ENCODE measurements at regions not wholly inside any gene's neighbourhood (a gene's known extent, or its start where the extent isn't known, plus 50 kb on each side); places are given as distances from the start of the nearest gene placed in this dataset.

- Histone ChIP-seq H3K27me3 (ENCODE audit: insufficient read depth, low read depth, severe bottlenecking) (no peaks in the 10 kb centered on the region), H3K4me3 (ENCODE audit: low read depth, low read length) (no peak overlapping the region), H3K9me3 (ENCODE audit: severe bottlenecking) (no peaks in the 10 kb centered on the region), H3K27ac (no peak overlapping the region), H3K36me3 (no peaks in the 10 kb centered on the region)
- no peak for DNase-seq
- TF ChIP-seq CTCF (IDR thresholded peaks at IDR 0.05; ENCODE audit: low read depth, low read length), result no peak
These were observed 162.5 kb downstream of the SH3BP4 start for GRCh38 chr2:235114286-235114685.

GRCh38 chr2:235115521-235115920, 163.7 kb downstream of the SH3BP4 start:
- H3K9me3 ChIP-seq (ENCODE audit: severe bottlenecking), result no peaks in the 10 kb centered on the region
- DNase-seq, result no peak
- no peak overlapping the region for H3K4me3 ChIP-seq (ENCODE audit: low read depth, low read length)
- no peaks in the 10 kb centered on the region for H3K27me3 ChIP-seq (ENCODE audit: insufficient read depth, low read depth, severe bottlenecking)
- TF ChIP-seq CTCF (IDR thresholded peaks at IDR 0.05; ENCODE audit: low read depth, low read length), result no peak
- no peaks in the 10 kb centered on the region for H3K36me3 ChIP-seq
- H3K27ac ChIP-seq, result no peak overlapping the region

- DNase-seq, result no peak
- Histone ChIP-seq H3K27me3 (ENCODE audit: insufficient read depth, low read depth, severe bottlenecking) (no peaks in the 10 kb centered on the region), H3K36me3 (no peaks in the 10 kb centered on the region), H3K9me3 (ENCODE audit: severe bottlenecking) (no peaks in the 10 kb centered on the region), H3K27ac (no peak overlapping the region), H3K4me3 (ENCODE audit: low read depth, low read length) (no peak overlapping the region)
- 0 out of 2 replicates have a peak, but pooled peaks have one; percentile 12 for TF ChIP-seq CTCF (IDR thresholded peaks at IDR 0.05; ENCODE audit: low read depth, low read length)
These were observed 165.2 kb downstream of the SH3BP4 start for GRCh38 chr2:235116885-235117492.

GRCh38 chr2:235126768-235127167, 175.0 kb downstream of the SH3BP4 start:
- H3K36me3 ChIP-seq, result no peaks in the 10 kb centered on the region
- H3K4me3 ChIP-seq (ENCODE audit: low read depth, low read length), result no peak overlapping the region
- no peak for TF ChIP-seq CTCF (IDR thresholded peaks at IDR 0.05; ENCODE audit: low read depth, low read length)
- no peak for DNase-seq
- no peaks in the 10 kb centered on the region for H3K27me3 ChIP-seq (ENCODE audit: insufficient read depth, low read depth, severe bottlenecking)
- no peaks in the 10 kb centered on the region for H3K9me3 ChIP-seq (ENCODE audit: severe bottlenecking)
- no peak overlapping the region for H3K27ac ChIP-seq

GRCh38 chr2:235127931-235128330, 176.1 kb downstream of the SH3BP4 start:
- TF ChIP-seq CTCF (IDR thresholded peaks at IDR 0.05; ENCODE audit: low read depth, low read length), result no peak
- Histone ChIP-seq H3K27ac (no peak overlapping the region), H3K4me3 (ENCODE audit: low read depth, low read length) (no peak overlapping the region), H3K9me3 (ENCODE audit: severe bottlenecking) (no peaks in the 10 kb centered on the region), H3K36me3 (no peaks in the 10 kb centered on the region), H3K27me3 (ENCODE audit: insufficient read depth, low read depth, severe bottlenecking) (no peaks in the 10 kb centered on the region)
- DNase-seq, result no peak

GRCh38 chr2:235129850-235130249, 178.0 kb downstream of the SH3BP4 start:
- no peak for DNase-seq
- TF ChIP-seq CTCF (IDR thresholded peaks at IDR 0.05; ENCODE audit: low read depth, low read length), result no peak
- Histone ChIP-seq H3K9me3 (ENCODE audit: severe bottlenecking) (no peaks in the 10 kb centered on the region), H3K27me3 (ENCODE audit: insufficient read depth, low read depth, severe bottlenecking) (no peaks in the 10 kb centered on the region), H3K36me3 (no peaks in the 10 kb centered on the region), H3K4me3 (ENCODE audit: low read depth, low read length) (no peak overlapping the region), H3K27ac (no peak overlapping the region)

All from WERI-Rb-1 (cell line).